SK-N-SH treated with all-trans-retinoic acid at 6 μM for 48 hours (cell line): ENCODE measurements at regions not wholly inside any gene's neighbourhood (a gene's known extent, or its start where the extent isn't known, plus 50 kb on each side); places are given as distances from the start of the nearest gene placed in this dataset.
"Not testable (repeated sequence)": the region's sequence is repeated elsewhere in the genome, so short reads cannot be mapped to it uniquely, and the experiment has no call there.

Experiments
- ATAC-seq: fragments of 200-7000 bp; cut with Tn5 transposase; 3 replicates; pipeline ENCODE4 v1.9.1; 2020; ENCODE audit warnings: mild to moderate bottlenecking, moderate library complexity
- ARNTL ChIP-seq: fragments of 450-650 bp; formaldehyde crosslinking; IDR thresholded peaks from 2 replicates; pipeline ENCODE4 v1.5.0; 2020; ENCODE audit warnings: low read depth, mild to moderate bottlenecking, moderate library complexity, borderline replicate concordance
- CSDC2 ChIP-seq: fragments of 250-450 bp; sonication (Bioruptor Pico); IDR thresholded peaks from 2 replicates; pipeline ENCODE4 v1.5.0; 2020; ENCODE audit warnings: mild to moderate bottlenecking, moderate library complexity
- CSRNP3 ChIP-seq: fragments of 250-450 bp; sonication (Bioruptor Pico); IDR thresholded peaks from 2 replicates; pipeline ENCODE4 v1.5.1; 2021; ENCODE audit warnings: mild to moderate bottlenecking, moderate library complexity
- GLIS3 ChIP-seq: fragments of 250-450 bp; sonication (Bioruptor Pico); IDR thresholded peaks from 2 replicates; pipeline ENCODE4 v1.5.0; 2020; ENCODE audit warnings: mild to moderate bottlenecking, moderate library complexity
- OSR1 ChIP-seq: fragments of 250-450 bp; sonication (Bioruptor Pico); IDR thresholded peaks from 2 replicates; pipeline ENCODE4 v1.8.0; 2022; ENCODE audit warnings: moderate library complexity, mild to moderate bottlenecking, inconsistent platforms
- PATZ1 ChIP-seq: fragments of 250-450 bp; sonication (Bioruptor Pico); IDR thresholded peaks from 2 replicates; pipeline ENCODE4 v1.8.0; 2020; ENCODE audit warnings: mild to moderate bottlenecking, moderate library complexity, borderline replicate concordance
- PPARA ChIP-seq: fragments of 250-450 bp; sonication (Bioruptor Pico); IDR thresholded peaks from 2 replicates; pipeline ENCODE4 v1.5.0; 2020; ENCODE audit warnings: mild to moderate bottlenecking, borderline replicate concordance
- RARB ChIP-seq: fragments of 250-450 bp; sonication (Bioruptor Pico); IDR thresholded peaks from 2 replicates; pipeline ENCODE4 v1.8.0; 2021; ENCODE audit warnings: mild to moderate bottlenecking, moderate library complexity
- TCF4 ChIP-seq: fragments of 250-450 bp; sonication (Bioruptor Pico); IDR thresholded peaks from 2 replicates; pipeline ENCODE4 v1.8.0; 2021; ENCODE audit warnings: mild to moderate bottlenecking, moderate library complexity, borderline replicate concordance
- TOX ChIP-seq: fragments of 250-450 bp; sonication (Bioruptor Pico); IDR thresholded peaks from 2 replicates; pipeline ENCODE4 v1.8.0; 2021; ENCODE audit warnings: mild to moderate bottlenecking, moderate library complexity, borderline replicate concordance
- ZC3H10 ChIP-seq: fragments of 250-450 bp; sonication (Bioruptor Pico); IDR thresholded peaks from 2 replicates; pipeline ENCODE4 v1.5.1; 2021; ENCODE audit warnings: mild to moderate bottlenecking, moderate library complexity
- ZFP3 ChIP-seq: fragments of 250-450 bp; sonication (Bioruptor Pico); IDR thresholded peaks from 2 replicates; pipeline ENCODE4 v1.5.0; 2020; ENCODE audit warnings: mild to moderate bottlenecking, moderate library complexity
- ZFP30 ChIP-seq: fragments of 450-650 bp; formaldehyde crosslinking; IDR thresholded peaks from 2 replicates; pipeline ENCODE4 v1.5.0; 2022; ENCODE audit warnings: mild to moderate bottlenecking, moderate library complexity
- ZNF565 ChIP-seq: fragments of 450-650 bp; formaldehyde crosslinking; conservative IDR thresholded peaks from 2 replicates; pipeline ENCODE4 v1.5.0; 2020; ENCODE audit warnings: low read depth, mild to moderate bottlenecking, moderate library complexity
- ZNF70 ChIP-seq: fragments of 450-650 bp; formaldehyde crosslinking; IDR thresholded peaks from 2 replicates; pipeline ENCODE4 v1.5.0; 2020; ENCODE audit warnings: mild to moderate bottlenecking, moderate library complexity
- ZNF8 ChIP-seq: fragments of 450-650 bp; formaldehyde crosslinking; IDR thresholded peaks from 2 replicates; pipeline ENCODE4 v1.5.0; 2020; ENCODE audit warnings: mild to moderate bottlenecking, moderate library complexity
- TF ChIP-seq, protein P1 (sequence below): fragments of 250-450 bp; sonication (Bioruptor Pico); IDR thresholded peaks from 2 replicates; pipeline ENCODE4 v1.8.0; 2021; ENCODE audit warnings: low read depth, mild to moderate bottlenecking, moderate library complexity, borderline replicate concordance
- TF ChIP-seq, protein P2 (sequence below): fragments of 250-450 bp; sonication (Bioruptor Pico); IDR thresholded peaks from 2 replicates; pipeline ENCODE4 v1.5.0; 2020; ENCODE audit warnings: mild to moderate bottlenecking, moderate library complexity

- TF ChIP-seq TCF4 (CRISPR knock-in tag): no peak
- TF ChIP-seq PATZ1 (CRISPR knock-in tag): no peak
- no peak for TF ChIP-seq CSRNP3 (CRISPR knock-in tag)
- ATAC-seq: no peak
Measured at GRCh38 chr14:30196861-30197260, 269.2 kb upstream of the PRKD1 start.

- ATAC-seq: not testable (repeated sequence)
Measured at GRCh38 chr14:30198720-30199119, 271.1 kb upstream of the PRKD1 start.

DNA sequence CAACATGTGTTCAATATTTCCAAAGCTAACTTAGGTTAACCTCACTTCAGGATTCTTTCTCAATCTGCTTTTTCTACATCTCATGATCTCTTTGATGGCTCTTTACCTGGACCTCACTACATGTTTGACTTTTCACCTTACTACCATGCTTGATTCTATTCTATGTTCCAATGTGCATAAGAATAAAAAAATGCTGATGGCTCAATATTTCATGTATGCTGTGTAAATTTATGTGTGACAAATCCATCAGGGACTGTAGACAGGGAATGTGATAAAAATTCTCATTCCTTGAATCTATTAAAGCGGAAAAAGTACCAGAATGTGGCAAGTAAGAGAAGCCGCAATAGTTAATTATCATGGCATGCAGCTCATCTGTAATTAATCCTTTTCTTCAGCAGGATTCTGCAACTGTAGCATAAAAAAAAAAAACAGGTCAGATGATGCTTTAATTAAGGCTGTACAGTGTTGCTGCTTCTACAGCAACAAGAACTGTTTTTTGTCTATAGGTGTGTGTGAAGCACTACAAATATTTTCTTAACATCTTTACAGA is 276.9 kb upstream of the PRKD1 start:
- TF ChIP-seq ARNTL (CRISPR knock-in tag) (no peak), GLIS3 (CRISPR knock-in tag) (no peak), CSRNP3 (CRISPR knock-in tag) (no peak), ZFP30 (CRISPR knock-in tag) (no peak), OSR1 (CRISPR knock-in tag) (no peak), ZC3H10 (no peak), ZFP3 (CRISPR knock-in tag) (no peak), ZNF70 (CRISPR knock-in tag) (no peak), PPARA (CRISPR knock-in tag) (no peak), TOX (CRISPR knock-in tag) (no peak), CSDC2 (CRISPR knock-in tag) (no peak), ZNF8 (CRISPR knock-in tag) (no peak), ZNF565 (no peak)
- TF ChIP-seq, protein P1, sequence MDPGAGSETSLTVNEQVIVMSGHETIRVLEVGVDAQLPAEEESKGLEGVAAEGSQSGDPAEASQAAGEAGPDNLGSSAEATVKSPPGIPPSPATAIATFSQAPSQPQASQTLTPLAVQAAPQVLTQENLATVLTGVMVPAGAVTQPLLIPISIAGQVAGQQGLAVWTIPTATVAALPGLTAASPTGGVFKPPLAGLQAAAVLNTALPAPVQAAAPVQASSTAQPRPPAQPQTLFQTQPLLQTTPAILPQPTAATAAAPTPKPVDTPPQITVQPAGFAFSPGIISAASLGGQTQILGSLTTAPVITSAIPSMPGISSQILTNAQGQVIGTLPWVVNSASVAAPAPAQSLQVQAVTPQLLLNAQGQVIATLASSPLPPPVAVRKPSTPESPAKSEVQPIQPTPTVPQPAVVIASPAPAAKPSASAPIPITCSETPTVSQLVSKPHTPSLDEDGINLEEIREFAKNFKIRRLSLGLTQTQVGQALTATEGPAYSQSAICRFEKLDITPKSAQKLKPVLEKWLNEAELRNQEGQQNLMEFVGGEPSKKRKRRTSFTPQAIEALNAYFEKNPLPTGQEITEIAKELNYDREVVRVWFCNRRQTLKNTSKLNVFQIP (CRISPR knock-in tag): no peak
- TF ChIP-seq, protein P2, sequence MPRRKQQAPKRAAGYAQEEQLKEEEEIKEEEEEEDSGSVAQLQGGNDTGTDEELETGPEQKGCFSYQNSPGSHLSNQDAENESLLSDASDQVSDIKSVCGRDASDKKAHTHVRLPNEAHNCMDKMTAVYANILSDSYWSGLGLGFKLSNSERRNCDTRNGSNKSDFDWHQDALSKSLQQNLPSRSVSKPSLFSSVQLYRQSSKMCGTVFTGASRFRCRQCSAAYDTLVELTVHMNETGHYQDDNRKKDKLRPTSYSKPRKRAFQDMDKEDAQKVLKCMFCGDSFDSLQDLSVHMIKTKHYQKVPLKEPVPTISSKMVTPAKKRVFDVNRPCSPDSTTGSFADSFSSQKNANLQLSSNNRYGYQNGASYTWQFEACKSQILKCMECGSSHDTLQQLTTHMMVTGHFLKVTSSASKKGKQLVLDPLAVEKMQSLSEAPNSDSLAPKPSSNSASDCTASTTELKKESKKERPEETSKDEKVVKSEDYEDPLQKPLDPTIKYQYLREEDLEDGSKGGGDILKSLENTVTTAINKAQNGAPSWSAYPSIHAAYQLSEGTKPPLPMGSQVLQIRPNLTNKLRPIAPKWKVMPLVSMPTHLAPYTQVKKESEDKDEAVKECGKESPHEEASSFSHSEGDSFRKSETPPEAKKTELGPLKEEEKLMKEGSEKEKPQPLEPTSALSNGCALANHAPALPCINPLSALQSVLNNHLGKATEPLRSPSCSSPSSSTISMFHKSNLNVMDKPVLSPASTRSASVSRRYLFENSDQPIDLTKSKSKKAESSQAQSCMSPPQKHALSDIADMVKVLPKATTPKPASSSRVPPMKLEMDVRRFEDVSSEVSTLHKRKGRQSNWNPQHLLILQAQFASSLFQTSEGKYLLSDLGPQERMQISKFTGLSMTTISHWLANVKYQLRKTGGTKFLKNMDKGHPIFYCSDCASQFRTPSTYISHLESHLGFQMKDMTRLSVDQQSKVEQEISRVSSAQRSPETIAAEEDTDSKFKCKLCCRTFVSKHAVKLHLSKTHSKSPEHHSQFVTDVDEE (CRISPR knock-in tag): no peak
- ATAC-seq: no peak

DNA sequence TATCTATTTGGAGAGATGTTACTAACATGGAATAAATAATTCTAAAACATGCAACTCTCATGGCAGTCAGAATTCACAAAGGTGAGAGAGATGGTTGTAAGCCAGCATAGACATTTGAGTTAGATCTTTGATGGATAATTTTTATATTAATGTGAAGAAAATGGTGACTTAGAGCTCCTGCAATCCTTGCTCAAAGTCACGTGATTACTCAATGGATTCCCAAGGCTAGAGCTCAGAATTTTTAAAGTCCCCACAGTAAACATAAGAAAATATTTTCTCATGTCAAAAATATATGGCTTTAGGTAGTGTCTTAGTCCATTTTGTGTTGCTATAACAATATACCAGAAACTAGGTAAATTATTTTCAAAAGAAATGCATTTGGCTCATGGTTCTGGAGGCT is 281.5 kb upstream of the PRKD1 start:
- ATAC-seq: no peak
- TF ChIP-seq RARB (CRISPR knock-in tag) (no peak), CSDC2 (CRISPR knock-in tag) (no peak), TCF4 (CRISPR knock-in tag) (no peak), ZNF565 (no peak), TOX (CRISPR knock-in tag) (no peak)
- TF ChIP-seq, all 23 proteins: peak for 0
